Thymus (tissue), 11 donors: ENCODE measurements at regions not wholly inside any gene's neighbourhood (a gene's known extent, or its start where the extent isn't known, plus 50 kb on each side); places are given as distances from the start of the nearest gene placed in this dataset.
"Not testable (repeated sequence)": the region's sequence is repeated elsewhere in the genome, so short reads cannot be mapped to it uniquely, and the experiment has no call there.

ENCODE experiments used
- DNase-seq, 9 donors: peaks; one replicate each; pipeline ENCODE4 v3.0.0-alpha.2; 2013; ENCODE audit warnings: low spot score in 9 of 9, low read depth in 6 of 9, missing footprints in 1 of 9
- H3K27ac ChIP-seq, 2 donors: one replicate each; pipeline ENCODE4 v1.5.1; 2013; ENCODE audit warnings: control low read depth in 1 of 2, low read depth in 1 of 2, low read length in 1 of 2, mild to moderate bottlenecking in 1 of 2, moderate library complexity in 1 of 2
- H3K27me3 ChIP-seq, 2 donors: one replicate each; pipeline ENCODE4 v1.5.1; 2013; ENCODE audit warnings: low read length in 1 of 2; ENCODE audit not compliant: control insufficient read depth in 2 of 2, insufficient read depth in 1 of 2
- H3K36me3 ChIP-seq, 2 donors: one replicate each; pipeline ENCODE4 v1.5.1; 2013; ENCODE audit warnings: low read length in 1 of 2, mild to moderate bottlenecking in 1 of 2, moderate library complexity in 1 of 2; ENCODE audit not compliant: control insufficient read depth in 2 of 2, insufficient read depth in 2 of 2
- H3K4me1 ChIP-seq, 2 donors: one replicate each; pipeline ENCODE4 v1.5.1; 2013; ENCODE audit warnings: low read length in 2 of 2; ENCODE audit not compliant: control insufficient read depth in 2 of 2, insufficient read depth in 2 of 2
- H3K4me3 ChIP-seq, 2 donors: one replicate each; pipeline ENCODE4 v1.5.1; 2013; ENCODE audit warnings: low read length in 2 of 2, control low read depth in 1 of 2, mild to moderate bottlenecking in 1 of 2
- H3K9me3 ChIP-seq, 2 donors: one replicate each; pipeline ENCODE4 v1.5.1; 2013; ENCODE audit warnings: low read length in 1 of 2, mild to moderate bottlenecking in 1 of 2; ENCODE audit not compliant: control insufficient read depth in 2 of 2, insufficient read depth in 1 of 2
- WGBS: extraction: QIAGEN DNeasy Blood & Tissue Kit; methylation state at CpG from one replicate; pipeline ENCODE4 v1.1.7; 2013; 5-methylcytosine and 5-hydroxymethylcytosine counted together
- donor health status: healthy.

- not testable (repeated sequence) for H3K4me3 ChIP-seq, H3K27me3 ChIP-seq, H3K9me3 ChIP-seq, DNase-seq, H3K36me3 ChIP-seq, H3K27ac ChIP-seq, H3K4me1 ChIP-seq
- 94% methylated on average over 3 of the region's 3 CpGs for WGBS
These were observed 181.1 kb upstream of the TRPC7 start for GRCh38 chr5:136546441-136546840.

GRCh38 chr5:136545031-136545430 is 179.7 kb upstream of the TRPC7 start:
- DNase-seq, H3K9me3 ChIP-seq: not testable (repeated sequence)
- 95% methylated on average over 5 of the region's 5 CpGs for WGBS

GRCh38 chr5:136538534-136538933 is 173.2 kb upstream of the TRPC7 start:
- Histone ChIP-seq H3K4me1 (no peaks in the 10 kb centered on the region), H3K27me3 (no peaks in the 10 kb centered on the region), H3K27ac (no peak overlapping the region), H3K36me3 (no peaks in the 10 kb centered on the region), H3K4me3 (no peak overlapping the region), H3K9me3 (no peaks in the 10 kb centered on the region)
- WGBS, result 94% methylated on average over 2 of the region's 2 CpGs
- no peak for DNase-seq

More at GRCh38 chr5:136545031-136545430, 179.7 kb upstream of the TRPC7 start:
- H3K36me3 ChIP-seq, H3K4me3 ChIP-seq, H3K27me3 ChIP-seq, H3K27ac ChIP-seq, H3K4me1 ChIP-seq: not testable (repeated sequence)

- H3K4me3 ChIP-seq, result no peak overlapping the region
- DNase-seq, result no peak
- no peaks in the 10 kb centered on the region for H3K9me3 ChIP-seq
- no peaks in the 10 kb centered on the region for H3K4me1 ChIP-seq
- H3K27ac ChIP-seq, result no peak overlapping the region
- no peaks in the 10 kb centered on the region for H3K36me3 ChIP-seq
- H3K27me3 ChIP-seq, result no peaks in the 10 kb centered on the region
These were observed 163.7 kb upstream of the TRPC7 start for GRCh38 chr5:136529081-136529480.

- WGBS, result 97% methylated on average over 2 of the region's 2 CpGs
These were observed 163.2 kb upstream of the TRPC7 start for GRCh38 chr5:136528481-136529030.

GRCh38 chr5:136527311-136527710 is 162.0 kb upstream of the TRPC7 start:
- WGBS, result 80% methylated on average over 4 of the region's 4 CpGs
- no peak overlapping the region for H3K4me3 ChIP-seq
- H3K27me3 ChIP-seq, result no peaks in the 10 kb centered on the region
- H3K27ac ChIP-seq, result no peak overlapping the region
- H3K4me1 ChIP-seq, result no peaks in the 10 kb centered on the region
- no peaks in the 10 kb centered on the region for H3K36me3 ChIP-seq
- DNase-seq, result no peak
- H3K9me3 ChIP-seq, result no peaks in the 10 kb centered on the region

More at GRCh38 chr5:136528481-136529030, 163.2 kb upstream of the TRPC7 start:
- Histone ChIP-seq H3K27me3 (no peaks in the 10 kb centered on the region), H3K4me1 (no peaks in the 10 kb centered on the region), H3K36me3 (no peaks in the 10 kb centered on the region), H3K4me3 (no peak overlapping the region), H3K27ac (no peak overlapping the region), H3K9me3 (no peaks in the 10 kb centered on the region)
- DNase-seq, result no peak

- H3K9me3 ChIP-seq, result no peaks in the 10 kb centered on the region
- H3K27ac ChIP-seq, result no peak overlapping the region
- no peaks in the 10 kb centered on the region for H3K4me1 ChIP-seq
- no peaks in the 10 kb centered on the region for H3K27me3 ChIP-seq
- no peak overlapping the region for H3K4me3 ChIP-seq
- H3K36me3 ChIP-seq, result no peaks in the 10 kb centered on the region
- WGBS, result 89% methylated on average over 5 of the region's 5 CpGs
- DNase-seq, result no peak
These were observed 161.4 kb upstream of the TRPC7 start for GRCh38 chr5:136526791-136527190.

GRCh38 chr5:136526021-136526420 is 160.7 kb upstream of the TRPC7 start:
- H3K4me1 ChIP-seq, result no peaks in the 10 kb centered on the region
- no peak overlapping the region for H3K27ac ChIP-seq
- no peak overlapping the region for H3K4me3 ChIP-seq
- H3K36me3 ChIP-seq, result no peaks in the 10 kb centered on the region
- no peaks in the 10 kb centered on the region for H3K9me3 ChIP-seq
- DNase-seq, result no peak
- 88% methylated on average over 4 of the region's 4 CpGs for WGBS
- no peaks in the 10 kb centered on the region for H3K27me3 ChIP-seq

GRCh38 chr5:136525597-136525996 is 160.3 kb upstream of the TRPC7 start:
- no peaks in the 10 kb centered on the region for H3K9me3 ChIP-seq
- H3K4me1 ChIP-seq, result no peaks in the 10 kb centered on the region
- no peak overlapping the region for H3K4me3 ChIP-seq
- DNase-seq, result no peak
- no peak overlapping the region for H3K27ac ChIP-seq
- H3K36me3 ChIP-seq, result no peaks in the 10 kb centered on the region
- no peaks in the 10 kb centered on the region for H3K27me3 ChIP-seq
- WGBS, result 63% methylated on average over 2 of the region's 2 CpGs
